Fibroblast of skin of right biceps (primary cell): ENCODE measurements at regions not wholly inside any gene's neighbourhood (a gene's known extent, or its start where the extent isn't known, plus 50 kb on each side); places are given as distances from the start of the nearest gene placed in this dataset.
A peak's percentile ranks its signal among the peaks of the same experiment; 100 is the strongest.

Source experiments
- DNase-seq: peaks from one replicate; pipeline ENCODE4 v3.0.0-alpha.2; 2013

- no peak for DNase-seq
These were observed 136.6 kb downstream of the PIK3R1 start for GRCh38 chr5:68352166-68352565.

GRCh38 chr5:68353605-68354004 is 138.0 kb downstream of the PIK3R1 start:
- DNase-seq = peak; percentile 53

GRCh38 chr5:68354315-68354714 is 138.8 kb downstream of the PIK3R1 start:
- no peak for DNase-seq

- no peak for DNase-seq
These were observed 140.7 kb downstream of the PIK3R1 start for GRCh38 chr5:68356216-68356615.

- DNase-seq = no peak
These were observed 141.1 kb downstream of the PIK3R1 start for GRCh38 chr5:68356623-68357022.

DNA sequence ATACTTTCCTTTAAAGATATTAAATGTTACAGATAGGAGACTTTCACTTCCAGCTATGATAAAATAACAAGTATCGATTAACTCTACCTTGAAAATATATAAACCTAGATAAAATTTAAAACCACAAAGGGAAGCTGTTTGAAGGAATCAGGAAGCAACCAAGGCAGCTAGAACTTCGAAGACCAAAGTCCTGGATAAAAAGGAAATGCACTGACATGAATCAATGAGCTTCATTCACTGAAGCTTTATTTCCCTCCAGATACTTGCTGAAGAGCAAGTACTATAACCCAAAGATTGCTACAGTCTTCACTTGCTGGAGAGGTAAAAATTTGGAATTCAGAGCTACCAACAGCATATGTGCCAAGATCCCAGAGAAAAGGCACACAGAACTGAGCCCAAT is 144.1 kb downstream of the PIK3R1 start:
- no peak for DNase-seq

DNA sequence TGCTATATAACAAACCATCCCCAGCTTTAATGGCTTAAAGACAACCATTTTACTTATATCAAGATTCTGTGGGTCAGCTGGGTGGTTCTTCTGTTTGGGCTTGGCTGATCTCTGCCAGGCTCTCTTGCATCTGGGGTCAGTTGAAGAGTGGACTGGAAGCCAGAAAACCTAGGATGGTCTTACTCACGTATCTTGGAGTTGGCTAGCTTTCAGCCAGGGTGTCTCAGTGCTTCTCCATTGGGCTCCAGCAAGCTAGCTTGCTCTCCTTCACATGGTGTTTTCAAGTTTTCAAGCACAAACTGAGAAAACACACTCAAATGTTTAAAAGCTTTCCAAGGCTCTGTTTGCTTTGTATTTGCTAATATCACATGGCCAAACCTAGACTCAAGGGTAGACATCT is 146.8 kb downstream of the PIK3R1 start:
- no peak for DNase-seq

DNA sequence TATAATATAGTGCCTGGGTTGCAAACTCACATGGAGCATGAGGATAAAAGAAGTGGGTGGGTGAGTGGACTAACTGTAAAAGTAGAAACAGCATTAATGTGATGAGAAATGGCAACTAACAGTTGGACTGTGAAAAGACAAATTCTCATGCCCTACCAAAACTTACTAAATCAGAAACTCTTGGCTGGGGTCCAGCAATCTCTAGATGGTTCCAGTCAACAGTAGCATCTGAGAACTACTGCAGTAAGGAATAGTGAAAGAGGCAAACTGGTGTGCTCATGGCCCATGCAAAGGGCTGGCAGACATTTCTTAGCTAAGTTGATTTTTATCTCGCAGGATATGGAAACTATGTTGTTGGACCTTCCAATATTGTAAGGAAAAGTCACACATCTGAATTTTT is 150.3 kb downstream of the PIK3R1 start:
- no peak for DNase-seq

- no peak for DNase-seq
These were observed 151.7 kb downstream of the PIK3R1 start for GRCh38 chr5:68367287-68367686.

- no peak for DNase-seq
These were observed 152.2 kb downstream of the PIK3R1 start for GRCh38 chr5:68367717-68368116.

GRCh38 chr5:68368311-68369022 is 152.9 kb downstream of the PIK3R1 start:
- DNase-seq = peak; percentile 43

DNA sequence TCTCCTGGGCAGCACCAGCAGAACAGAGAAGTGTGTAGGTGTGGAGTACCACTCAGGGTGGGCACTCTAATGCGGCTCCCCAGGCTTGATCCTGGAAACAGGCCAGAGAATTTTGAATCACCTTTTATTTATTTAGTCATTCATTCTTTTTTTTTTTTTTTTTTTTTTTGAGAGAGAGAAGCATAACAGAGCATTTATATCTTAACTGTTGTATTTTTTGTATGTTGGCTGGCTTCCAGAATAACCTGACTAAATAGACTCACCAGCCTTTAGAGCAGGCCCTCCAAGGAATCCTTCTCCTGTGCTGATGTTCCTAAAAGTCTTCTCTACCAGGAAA is 153.4 kb downstream of the PIK3R1 start:
- peak; percentile 10 for DNase-seq

- DNase-seq = no peak
These were observed 154.0 kb downstream of the PIK3R1 start for GRCh38 chr5:68369457-68370125.

- DNase-seq = no peak
These were observed 154.6 kb downstream of the PIK3R1 start for GRCh38 chr5:68370196-68370595.

GRCh38 chr5:68371607-68372006 is 156.1 kb downstream of the PIK3R1 start:
- DNase-seq = no peak

DNA sequence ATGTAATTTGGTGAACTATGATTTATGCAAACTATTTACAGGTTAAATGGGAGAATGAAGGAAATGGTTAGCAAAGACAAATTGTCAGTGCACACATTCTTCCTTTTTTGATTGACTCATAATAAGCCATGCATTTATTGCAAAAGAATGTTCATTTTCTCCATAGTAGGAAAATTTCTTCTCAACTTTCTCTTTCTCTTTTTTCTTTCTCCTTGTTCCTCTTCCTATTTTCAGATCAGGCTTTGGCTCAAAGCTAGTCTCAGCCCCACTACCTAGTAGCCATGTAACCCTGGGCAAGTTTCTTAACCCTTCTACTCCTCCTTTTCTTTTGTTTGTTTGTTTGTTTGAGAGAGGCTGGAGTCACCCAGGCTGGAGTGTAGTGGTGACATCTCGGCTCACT is 156.6 kb downstream of the PIK3R1 start:
- DNase-seq = no peak

GRCh38 chr5:68373050-68373449 is 157.5 kb downstream of the PIK3R1 start:
- no peak for DNase-seq

- peak; percentile 5 for DNase-seq
These were observed 159.4 kb downstream of the PIK3R1 start for GRCh38 chr5:68374796-68375518.

- DNase-seq = no peak
These were observed 160.0 kb downstream of the PIK3R1 start for GRCh38 chr5:68375540-68375939.

DNA sequence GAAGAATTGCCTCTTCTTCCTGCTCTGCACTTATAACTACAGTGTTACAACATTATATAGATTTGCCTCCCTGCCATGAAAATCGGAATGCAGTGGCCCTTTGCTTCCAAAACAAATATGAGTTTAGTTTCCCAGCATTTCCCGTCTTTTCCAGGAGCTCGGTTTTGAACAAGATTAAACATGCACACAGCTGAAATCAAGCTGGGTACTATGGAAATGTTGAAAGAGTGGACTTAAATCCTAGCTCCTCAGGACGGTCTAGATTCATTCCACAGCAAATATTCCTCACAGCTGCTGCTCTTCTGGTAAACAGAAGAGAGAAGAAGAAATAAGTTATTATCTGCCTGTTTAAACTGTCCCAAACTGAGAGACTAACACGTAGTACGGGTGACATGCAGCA is 161.4 kb downstream of the PIK3R1 start:
- no peak for DNase-seq

DNA sequence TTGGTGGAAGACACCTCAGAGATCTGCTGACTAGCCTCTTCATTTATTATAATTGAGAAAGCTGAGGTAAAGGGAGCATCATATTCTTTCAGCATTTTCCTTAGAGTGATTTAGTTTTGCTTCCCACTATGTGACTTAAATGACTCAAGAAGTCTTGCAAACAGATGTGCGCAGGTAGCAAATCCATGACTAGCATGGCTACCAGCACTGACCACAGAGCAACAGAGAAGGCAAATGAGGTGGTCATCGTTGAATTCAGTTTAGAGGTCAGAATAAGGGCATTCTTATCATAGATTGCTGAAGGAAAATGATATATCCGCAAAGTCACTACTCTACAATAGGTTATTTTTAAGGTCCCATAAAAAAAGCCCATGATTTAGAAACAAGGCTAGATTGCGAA is 162.2 kb downstream of the PIK3R1 start:
- no peak for DNase-seq

GRCh38 chr5:68378204-68378820 is 162.8 kb downstream of the PIK3R1 start:
- no peak for DNase-seq

GRCh38 chr5:68379275-68380036 is 163.9 kb downstream of the PIK3R1 start:
- DNase-seq = no peak
